ENCODE measurements at regions not wholly inside any gene's neighbourhood (a gene's known extent, or its start where the extent isn't known, plus 50 kb on each side); places are given as distances from the start of the nearest gene placed in this dataset.

DNA sequence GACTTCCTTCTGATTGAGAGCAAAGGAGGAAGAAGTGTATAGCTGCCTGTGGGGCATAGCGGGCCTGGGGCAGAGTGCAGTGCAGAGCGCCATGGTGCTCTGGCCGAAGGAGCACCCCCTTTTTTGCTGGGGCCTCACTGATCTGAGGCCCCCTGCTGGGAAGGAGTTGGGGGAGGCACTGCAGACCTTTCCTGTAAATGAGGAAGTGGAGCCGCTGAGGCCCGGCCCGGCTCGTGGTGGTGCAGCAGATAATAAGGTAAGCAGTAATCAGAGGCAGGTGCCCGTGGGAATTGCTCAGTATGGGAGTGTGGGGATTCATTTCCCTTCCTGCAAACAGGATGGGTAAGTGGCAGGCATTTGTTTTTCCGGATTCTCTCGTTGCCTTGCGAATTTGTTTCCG, 373.7 kb upstream of the MKI67 start:
- TF ChIP-seq CTCF (IDR thresholded peaks at IDR 0.05; ENCODE audit: poor library complexity) (no peak), EZH2 (IDR thresholded peaks at IDR 0.05; ENCODE audit: borderline replicate concordance) (no peak)
